Endothelial cell of hepatic sinusoid (primary cell): ENCODE measurements at regions not wholly inside any gene's neighbourhood (a gene's known extent, or its start where the extent isn't known, plus 50 kb on each side); places are given as distances from the start of the nearest gene placed in this dataset.

ENCODE experiments used
- in situ Hi-C: cut with HindIII; loops from 2 replicates; pipeline ENCODE4 v1.10.0; 2017; ENCODE audit warnings: low sequenced_read_pairs

DNA sequence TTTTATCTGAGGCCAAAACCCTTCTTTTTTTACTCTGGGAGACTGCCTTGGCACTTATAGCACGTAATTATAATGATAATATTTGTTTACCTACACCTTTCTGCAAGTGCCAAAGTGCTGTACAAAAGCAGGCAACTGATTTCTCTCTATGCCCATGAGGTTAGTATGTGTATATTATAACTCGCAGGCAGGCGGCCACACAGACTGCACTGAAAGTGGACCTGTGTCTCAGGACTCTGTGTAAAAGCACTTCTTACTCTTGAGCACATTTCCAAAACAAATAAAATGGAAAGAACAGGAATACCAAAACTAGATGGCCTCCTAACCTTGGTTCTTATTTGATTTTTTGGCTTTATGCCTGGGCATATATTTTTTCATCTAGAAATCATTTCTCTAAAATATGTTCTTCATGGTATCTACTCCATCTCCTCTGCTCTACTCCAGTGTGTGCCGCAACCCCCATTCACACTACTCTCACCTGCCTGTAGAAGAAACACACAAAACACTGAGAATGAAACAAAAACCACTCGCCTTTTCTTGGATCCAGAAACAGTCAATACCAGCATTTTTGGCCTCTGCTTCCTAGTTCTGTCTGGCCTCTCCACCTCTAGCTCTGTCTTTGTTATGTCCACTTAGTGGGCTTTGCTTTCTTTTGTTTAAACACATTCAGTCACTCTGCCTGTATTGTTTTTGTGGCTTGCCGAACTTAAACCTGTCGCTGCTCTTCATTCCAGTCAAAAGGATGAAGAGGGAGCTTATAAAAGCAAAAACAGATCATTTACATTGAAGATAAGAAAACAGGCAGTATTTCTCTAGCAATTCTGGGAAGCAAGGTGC is 934.5 kb upstream of the TENM3 start:
- in situ Hi-C loops: no loop called here

DNA sequence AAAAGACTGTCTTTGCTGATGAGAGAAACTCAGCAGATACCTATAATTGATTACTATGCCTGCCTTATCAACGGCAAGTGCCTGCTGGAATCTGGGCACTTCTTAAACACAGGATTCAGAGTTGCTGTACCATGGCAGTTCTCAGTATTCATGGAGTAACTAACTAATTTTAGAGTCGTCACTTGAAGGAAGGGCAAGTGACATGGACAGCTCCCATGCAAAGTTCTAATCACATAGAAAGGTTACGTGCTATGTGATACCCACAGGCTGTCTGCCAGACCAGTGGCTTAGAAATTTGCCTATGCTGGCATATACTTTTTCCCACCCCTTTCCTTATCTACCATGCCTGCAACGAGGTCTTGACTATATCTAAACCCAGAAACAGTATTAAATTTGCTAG is 931.1 kb upstream of the TENM3 start:
- in situ Hi-C loops: no loop called here

DNA sequence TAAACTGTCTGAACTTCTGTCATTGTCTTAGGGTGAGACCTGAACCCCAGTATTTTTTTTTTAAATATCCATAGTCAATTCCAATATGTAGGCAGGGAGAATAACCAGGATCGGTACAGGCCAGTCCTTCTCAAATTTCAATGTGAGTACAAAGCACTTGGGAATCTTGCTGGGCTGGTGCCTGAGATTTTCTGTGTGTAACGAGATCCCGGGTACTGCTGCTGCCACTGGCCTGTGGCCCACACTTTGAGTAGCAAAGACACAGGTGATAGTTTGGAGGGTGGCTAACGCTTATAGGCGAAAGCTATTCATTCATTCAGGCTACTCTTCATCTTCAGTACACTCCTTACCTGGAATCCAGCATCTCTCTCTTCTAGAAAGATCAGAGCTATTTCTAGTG is 923.6 kb upstream of the TENM3 start:
- in situ Hi-C loops: no loop called here

DNA sequence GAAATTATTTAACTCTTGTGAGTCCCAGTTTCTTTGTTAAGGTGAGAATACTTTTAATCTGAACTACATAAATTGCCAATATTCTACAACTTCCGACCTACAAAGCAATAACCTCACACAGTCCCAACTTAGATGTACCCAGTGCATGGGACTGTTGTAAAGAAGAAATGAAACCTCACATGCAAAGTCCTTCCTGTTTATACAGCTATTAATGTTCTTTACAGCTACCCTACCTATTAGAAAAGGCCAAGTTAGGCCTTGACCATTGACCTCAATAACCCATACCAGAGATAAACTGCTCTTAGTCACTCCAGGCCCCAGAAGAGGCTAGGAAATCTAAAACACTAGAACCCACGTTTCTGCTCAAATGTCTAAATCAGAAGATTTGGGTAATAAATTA is 920.1 kb upstream of the TENM3 start:
- in situ Hi-C loops: no loop called here

DNA sequence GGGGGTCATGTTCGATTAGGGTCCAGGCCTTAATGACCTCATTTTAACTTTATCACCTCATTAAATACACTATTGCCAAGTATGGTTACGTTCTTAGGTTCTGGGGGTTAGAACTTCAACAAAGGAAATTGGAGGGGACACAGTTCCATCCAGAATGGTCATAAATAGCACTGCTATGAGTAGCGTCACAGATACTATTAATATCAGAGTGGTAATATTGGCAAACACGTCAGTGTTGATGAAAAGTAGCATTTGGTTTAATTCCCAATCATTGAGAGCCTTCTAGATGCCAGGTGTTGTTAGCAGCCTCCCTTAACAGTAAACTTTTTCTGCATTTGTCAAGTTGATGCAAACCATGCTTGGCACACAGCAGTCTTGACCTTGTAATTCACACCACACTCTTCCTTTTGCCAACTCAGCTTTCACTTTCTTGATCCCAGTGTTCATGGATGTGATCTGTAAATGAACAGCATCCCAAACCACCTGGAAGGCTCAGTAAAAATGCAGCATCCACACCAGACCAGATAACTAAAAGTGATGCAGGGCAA is 912.5 kb upstream of the TENM3 start:
- in situ Hi-C loops: no loop called here

DNA sequence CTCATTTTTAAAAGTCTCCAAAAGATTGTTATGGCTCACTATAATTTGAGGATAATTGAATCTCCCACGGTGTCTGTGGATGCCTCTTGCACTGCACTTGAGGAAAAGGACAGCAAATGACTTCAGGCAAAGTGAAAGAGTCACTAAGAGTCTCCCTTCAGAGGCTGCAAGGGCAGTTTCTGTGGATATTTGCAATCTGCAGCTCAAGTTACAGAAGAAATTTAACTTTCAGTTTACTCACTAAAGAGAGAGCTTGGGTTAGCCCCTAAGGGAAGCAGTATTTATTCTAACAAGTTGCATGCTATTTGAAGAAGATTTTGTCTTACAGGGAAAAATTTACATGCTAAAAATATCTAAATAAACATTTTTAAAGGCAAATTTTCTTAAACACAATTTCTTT is 912.0 kb upstream of the TENM3 start:
- in situ Hi-C loops: no loop called here

DNA sequence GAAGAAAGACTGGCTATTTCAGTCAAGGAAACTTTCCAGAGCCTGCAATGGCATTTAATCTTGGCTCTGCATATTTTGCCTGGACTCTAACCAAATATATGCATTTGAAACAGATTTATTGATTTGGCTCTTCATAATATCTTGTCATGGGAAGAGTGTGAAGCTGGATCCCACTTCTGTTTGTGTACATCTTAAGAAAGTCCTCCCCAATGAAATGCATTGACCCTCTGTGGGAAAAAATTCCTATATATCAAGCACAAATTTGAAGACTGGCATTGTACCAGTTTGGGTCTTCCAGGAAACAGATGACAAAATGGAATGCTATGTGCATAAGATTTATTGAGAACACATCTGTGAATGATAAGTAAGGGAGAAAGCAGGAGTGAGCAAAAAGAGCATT is 897.3 kb upstream of the TENM3 start:
- in situ Hi-C loops: no loop called here

DNA sequence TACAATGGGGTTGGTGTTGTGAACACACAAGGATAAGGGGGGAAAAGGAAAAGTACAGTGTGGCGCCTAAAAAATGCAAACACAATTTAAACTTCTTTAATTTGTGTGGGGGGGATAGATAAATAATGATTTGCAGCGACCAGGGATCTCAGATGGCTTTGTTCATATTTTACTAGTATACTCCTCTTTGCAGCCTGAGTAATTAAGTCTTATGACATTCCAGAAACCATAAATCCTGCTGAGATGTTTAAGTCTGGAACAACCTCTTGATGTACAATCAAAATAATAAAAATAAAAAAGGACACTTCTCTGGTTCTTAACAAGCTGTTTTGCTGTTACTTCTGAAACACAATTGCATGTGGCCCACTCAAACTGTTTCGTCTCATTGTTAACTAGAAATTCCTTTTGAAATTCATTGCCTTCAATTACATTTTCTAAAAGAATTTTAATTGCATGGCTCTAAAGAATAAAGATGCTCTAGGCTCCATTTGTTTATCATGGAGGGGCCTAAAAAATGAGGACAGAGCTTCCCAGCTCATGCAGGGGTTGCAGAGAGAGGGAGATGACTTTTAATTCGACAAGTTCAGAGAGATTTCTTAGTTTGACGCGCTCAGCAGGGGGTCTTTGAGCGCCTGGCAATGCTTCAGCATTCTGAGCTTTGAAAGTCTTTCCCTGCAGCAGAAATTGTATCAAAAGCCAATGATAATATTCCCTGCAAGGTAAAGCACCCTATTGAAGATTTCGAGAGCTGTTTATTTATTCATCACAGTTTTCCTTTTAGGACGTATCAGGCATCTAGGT is 892.4 kb upstream of the TENM3 start:
- in situ Hi-C loops: no loop called here

DNA sequence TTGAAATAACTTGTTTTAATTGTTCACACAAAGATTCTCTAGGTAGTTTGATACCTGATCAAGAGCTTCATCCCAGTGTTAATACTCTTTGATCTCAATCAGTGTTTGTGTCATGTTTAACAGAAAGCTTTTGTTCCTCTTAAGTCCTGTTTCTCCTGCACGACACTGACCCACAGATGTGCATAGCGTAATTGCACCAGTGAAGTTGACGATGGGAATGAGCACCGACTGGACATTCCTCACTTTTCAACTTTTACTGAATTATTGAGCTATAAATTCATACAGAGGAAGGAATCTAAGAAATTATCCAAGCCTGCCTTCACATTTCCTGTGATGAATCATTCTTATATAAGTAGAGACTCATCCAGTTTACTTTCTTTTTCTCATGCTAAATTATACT is 878.7 kb upstream of the TENM3 start:
- in situ Hi-C loops: no loop called here

DNA sequence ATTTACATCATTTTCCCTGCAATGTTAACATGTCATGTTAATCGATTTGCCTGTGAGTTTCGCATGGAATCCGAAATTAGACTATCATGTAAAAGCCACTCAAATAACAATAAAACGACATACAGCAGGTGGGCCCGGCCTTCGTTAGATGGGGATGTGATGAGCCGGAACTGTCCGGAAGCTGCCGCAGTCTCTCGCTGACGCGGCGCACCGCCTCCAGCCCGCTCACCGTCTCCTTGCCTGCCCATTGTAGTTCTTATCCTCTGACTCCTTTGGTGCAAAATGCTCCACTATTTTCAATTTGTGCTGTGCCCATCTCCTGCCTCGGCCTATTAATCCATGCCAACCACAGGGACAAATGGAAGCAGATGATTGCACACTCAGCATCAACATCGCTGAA is 877.5 kb upstream of the TENM3 start:
- in situ Hi-C loops: no loop called here

DNA sequence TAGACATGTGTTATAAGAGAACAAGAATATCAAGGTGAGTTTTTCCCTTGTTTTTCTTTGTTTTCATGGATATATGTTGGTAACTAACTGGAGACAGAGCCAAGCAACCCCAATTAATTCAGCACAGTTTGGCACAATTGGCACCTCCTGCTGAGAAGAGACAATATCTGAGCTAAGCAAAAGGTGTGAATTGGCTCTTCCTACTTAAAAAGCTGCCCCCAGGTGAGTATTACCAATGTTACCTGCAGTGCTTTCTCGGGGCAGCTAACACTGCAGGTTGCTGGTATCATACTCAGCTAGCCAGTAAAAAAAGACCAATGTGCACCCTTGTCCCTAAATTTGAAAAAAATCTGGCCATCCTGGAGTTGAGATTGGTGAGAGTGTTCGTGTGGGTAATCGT is 871.2 kb upstream of the TENM3 start:
- in situ Hi-C loops: no loop called here

DNA sequence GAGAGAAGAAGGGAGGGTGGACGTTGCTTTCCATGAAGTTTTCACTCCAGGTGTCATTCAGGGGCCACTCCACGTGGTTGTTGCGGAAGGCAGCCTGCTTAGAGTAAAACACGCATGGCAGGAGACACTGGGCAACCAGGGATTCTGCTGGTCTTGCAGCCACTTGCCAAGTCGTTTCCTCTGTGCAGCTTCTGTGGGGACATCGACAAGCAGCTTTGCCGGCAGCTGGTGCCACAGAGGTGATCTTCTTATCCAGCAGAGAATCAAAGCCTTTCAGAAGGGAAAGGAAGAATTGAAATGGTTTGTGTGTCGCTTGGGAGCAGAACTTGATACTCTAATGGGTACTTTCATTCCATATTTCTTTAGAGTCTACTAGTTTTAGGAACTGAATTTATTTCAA is 867.1 kb upstream of the TENM3 start:
- in situ Hi-C loops: no loop called here

DNA sequence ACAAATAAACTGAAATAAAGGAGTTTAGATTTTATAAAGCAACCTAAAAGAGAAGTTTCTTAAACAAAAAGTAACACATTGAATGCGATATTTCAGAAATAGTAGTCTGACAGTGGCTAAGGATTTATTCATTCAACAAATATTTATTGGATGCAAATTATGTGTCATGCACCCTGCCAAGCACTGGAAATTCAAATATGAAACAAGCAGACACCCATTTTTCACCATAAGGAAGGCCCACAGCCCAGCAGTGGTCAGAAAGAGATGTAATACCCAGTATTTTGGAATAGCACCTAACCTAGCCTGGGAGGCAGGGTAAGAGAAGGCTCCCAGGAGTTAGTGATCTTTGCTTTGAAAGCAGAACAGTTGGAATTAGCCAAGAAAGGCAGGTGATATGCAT is 855.1 kb upstream of the TENM3 start:
- in situ Hi-C loops: no loop called here

DNA sequence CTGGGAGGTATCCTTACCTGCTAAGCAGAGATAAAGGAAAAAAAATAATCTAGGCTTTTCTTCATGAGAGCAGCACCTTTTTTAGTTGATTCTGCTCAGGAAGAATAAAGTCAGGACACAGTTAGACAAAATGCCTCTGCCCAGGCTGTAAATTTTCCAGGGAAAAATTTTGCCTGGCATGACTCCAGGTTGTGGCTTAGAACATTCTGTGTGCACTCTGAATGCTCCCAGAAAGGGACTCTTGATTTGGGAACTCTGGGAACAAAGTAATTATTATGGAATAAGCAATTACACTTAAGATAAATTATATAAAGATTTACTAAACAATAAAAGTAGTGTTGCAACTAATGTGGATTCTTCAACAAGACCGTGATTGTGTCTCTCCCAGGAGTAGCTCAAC is 826.2 kb upstream of the TENM3 start:
- in situ Hi-C loops: no loop called here

DNA sequence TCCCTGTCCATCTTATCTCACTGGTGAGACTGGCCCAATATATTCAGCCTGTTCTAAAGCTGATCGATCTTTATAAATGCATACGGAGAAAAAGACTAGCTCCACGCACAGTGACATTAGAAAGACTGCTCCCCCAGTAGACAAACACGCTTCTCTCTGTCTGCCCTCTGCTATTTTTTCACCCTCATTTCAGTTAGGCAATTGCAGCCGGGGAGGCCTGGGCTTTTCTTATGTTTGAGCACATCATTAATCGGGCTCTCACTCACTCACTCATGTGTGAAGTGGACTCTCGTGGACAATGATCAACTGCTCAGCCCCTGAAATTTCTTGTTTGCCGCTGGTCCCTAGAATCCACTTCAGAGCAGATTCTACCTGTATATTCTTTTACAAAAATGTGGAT is 824.7 kb upstream of the TENM3 start:
- in situ Hi-C loops: no loop called here

DNA sequence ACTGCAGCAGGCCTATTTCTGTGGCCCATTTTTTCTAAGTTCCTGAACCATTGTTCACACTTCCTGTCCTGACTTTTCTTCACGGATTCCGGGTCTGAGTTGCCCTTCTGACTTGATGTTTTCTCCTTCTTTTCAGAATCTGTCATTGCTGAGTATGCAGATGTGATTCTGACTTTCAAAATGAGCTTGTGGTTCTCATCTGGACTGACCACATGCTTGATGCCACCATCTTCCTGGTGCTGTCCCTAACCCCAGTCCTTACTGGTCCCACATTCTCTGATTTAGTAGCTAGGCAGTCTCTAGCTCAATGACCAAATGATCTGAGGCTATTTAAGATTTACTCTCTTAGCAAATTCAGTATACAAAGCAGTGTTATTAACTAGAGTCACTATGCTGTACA is 822.3 kb upstream of the TENM3 start:
- in situ Hi-C loops: no loop called here

DNA sequence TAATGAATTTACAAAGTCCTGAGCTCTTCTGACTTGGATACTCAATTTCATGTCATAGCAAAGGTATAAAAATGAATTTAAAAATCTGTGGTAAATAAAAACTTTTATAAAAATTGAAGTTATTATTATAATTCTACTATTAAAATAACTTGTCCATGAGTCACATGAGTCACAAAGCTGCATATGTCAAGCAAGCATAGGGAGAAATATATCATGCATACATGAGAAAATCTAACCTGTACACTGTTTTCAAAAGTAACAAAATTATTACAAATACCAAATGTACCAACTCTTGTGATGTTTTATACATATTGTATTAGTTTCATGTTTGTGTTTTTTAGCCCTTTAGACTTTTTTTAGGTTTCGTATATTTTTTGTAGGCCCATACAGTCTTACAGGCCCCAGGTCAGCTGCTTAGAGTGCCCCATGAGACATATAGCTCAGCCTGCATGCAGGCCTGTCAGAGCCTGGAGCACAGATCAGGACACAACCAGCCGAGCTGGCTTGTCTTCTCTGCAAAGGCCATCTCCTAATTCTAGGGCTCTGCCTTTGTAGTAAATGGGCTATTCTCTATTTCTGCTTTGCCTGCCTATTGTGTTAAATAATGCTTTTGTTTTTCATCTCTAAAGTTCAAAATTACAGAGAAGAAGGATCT is 818.7 kb upstream of the TENM3 start:
- in situ Hi-C loops: no loop called here

DNA sequence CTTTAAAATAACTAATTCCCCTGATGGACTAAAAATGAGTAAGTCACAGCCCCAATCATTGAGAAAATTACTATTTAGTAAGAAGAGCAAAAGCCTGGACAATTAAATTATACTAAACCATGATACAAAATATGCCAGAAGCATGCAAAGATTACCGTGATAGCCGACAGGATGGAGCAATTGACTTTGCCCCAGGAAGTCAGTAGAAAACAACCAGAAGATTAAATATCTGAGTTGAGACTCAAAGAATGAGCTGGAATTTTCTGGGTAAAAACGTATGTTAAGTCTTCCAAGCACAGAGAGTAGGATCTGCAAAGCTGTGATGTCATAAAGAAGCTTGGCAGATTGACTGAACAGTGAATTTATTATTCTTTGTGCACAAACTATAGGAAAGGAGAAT is 816.1 kb upstream of the TENM3 start:
- in situ Hi-C loops: no loop called here

DNA sequence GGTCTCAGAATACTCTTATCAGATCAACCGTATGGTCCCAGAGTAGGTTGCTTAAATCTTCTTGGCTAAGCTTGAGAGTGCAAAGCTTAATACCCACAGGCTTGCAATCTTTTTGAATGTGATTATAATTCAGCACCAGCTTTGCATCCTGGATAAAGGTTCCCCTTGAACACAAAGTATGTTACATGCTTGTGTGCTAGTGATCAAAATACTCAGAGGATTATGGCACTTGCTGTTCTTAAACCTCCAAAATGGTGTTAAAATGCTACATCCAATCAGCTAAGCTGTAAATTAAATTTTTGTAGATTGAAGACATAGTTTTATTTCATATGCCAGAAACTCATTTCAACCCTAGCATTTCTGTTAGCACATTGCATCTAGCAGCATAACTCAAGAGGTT is 812.2 kb upstream of the TENM3 start:
- in situ Hi-C loops: no loop called here

DNA sequence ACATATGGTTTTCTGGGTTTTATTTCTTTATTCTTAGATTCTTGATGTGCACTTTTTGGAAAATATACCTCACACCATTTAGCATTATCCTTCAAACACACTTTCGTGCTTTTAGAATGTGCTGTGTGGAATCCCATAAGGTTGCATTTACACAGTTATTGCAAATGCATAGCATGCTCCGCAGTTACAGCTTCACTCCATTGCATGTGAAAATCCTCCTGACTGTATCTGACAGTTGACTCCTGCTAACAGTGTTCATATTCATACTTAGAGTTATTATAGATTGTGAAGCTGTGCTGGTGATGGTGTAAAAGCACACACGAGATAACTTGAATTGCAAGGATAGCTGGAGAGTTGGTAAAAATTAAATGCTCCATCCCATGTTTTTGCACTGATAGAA is 811.5 kb upstream of the TENM3 start:
- in situ Hi-C loops: no loop called here

DNA sequence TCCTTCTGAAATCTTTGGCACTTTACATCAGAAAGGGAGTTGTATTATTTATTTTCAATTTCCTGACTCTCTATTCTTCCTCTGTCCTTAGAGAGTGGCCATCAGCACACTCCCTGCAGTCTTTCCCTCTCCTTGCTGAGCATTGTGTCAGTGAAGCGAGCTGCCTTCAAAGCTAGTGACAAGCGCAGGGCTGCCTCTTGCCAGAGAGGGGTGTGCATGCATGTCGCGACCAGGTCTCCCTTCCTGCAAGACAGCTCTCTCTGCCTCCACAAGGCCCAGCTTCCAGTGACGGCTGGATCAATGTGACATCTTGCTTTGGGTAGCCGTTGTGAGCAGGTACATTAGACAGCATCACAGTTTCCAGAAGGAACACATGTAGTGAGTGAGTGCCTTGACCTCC is 810.9 kb upstream of the TENM3 start:
- in situ Hi-C loops: no loop called here

DNA sequence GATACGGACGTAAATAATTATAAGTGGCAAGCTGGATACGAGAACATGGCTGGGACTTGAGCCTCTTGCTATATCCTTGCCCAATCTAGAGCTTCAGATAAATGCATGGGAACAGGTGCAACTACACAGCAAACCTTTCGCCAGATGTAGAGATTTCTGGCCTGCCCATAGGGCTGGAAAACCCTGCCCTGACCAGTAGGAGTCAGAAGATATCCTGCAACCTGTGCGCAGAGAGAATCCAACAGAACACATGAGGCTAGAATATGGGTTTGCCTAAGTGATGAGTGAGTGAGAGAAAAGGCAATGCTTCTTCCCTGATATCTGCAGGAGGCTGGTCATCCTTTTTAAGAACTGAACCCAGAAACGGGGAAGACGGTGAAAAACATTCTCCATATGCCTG is 805.3 kb upstream of the TENM3 start:
- in situ Hi-C loops: no loop called here
